AG10803 (cell line): ENCODE measurements at regions not wholly inside any gene's neighbourhood (a gene's known extent, or its start where the extent isn't known, plus 50 kb on each side); places are given as distances from the start of the nearest gene placed in this dataset.

Experiments
- DNase-seq: peaks from one replicate; pipeline ENCODE4 v3.0.0; 2010; ENCODE audit warnings: low read depth
- H3K4me3 ChIP-seq: 2 replicates; pipeline ENCODE4 v1.5.1; 2011; ENCODE audit warnings: mild to moderate bottlenecking, low read length, control low read depth
- TF ChIP-seq, protein P1 (sequence below): conservative IDR thresholded peaks from 2 replicates; pipeline ENCODE4 v1.5.1; 2011; ENCODE audit warnings: mild to moderate bottlenecking, low read length, control low read depth, inconsistent platforms

DNA sequence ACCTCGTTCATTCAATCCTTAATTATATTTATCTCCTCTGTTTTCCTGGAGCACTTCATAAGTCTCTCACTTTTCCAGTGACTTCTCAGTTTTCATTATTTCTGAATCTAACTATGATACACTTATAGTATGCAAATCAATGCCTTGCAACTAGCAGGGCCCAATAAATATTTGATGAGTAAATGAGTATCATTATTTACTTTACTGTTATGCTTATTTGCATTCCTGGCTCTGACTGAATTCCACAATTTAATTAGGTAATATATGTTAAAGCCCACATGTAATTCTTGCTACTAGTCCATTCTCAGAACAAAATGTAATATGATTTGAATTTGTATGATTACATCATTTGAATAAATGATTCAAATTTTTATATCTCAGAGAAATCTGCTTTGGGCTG is 1595.1 kb upstream of the MIR17HG start:
- DNase-seq: no peak
- H3K4me3 ChIP-seq: no peak overlapping the region
- TF ChIP-seq, protein P1, sequence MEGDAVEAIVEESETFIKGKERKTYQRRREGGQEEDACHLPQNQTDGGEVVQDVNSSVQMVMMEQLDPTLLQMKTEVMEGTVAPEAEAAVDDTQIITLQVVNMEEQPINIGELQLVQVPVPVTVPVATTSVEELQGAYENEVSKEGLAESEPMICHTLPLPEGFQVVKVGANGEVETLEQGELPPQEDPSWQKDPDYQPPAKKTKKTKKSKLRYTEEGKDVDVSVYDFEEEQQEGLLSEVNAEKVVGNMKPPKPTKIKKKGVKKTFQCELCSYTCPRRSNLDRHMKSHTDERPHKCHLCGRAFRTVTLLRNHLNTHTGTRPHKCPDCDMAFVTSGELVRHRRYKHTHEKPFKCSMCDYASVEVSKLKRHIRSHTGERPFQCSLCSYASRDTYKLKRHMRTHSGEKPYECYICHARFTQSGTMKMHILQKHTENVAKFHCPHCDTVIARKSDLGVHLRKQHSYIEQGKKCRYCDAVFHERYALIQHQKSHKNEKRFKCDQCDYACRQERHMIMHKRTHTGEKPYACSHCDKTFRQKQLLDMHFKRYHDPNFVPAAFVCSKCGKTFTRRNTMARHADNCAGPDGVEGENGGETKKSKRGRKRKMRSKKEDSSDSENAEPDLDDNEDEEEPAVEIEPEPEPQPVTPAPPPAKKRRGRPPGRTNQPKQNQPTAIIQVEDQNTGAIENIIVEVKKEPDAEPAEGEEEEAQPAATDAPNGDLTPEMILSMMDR: no peak

DNA sequence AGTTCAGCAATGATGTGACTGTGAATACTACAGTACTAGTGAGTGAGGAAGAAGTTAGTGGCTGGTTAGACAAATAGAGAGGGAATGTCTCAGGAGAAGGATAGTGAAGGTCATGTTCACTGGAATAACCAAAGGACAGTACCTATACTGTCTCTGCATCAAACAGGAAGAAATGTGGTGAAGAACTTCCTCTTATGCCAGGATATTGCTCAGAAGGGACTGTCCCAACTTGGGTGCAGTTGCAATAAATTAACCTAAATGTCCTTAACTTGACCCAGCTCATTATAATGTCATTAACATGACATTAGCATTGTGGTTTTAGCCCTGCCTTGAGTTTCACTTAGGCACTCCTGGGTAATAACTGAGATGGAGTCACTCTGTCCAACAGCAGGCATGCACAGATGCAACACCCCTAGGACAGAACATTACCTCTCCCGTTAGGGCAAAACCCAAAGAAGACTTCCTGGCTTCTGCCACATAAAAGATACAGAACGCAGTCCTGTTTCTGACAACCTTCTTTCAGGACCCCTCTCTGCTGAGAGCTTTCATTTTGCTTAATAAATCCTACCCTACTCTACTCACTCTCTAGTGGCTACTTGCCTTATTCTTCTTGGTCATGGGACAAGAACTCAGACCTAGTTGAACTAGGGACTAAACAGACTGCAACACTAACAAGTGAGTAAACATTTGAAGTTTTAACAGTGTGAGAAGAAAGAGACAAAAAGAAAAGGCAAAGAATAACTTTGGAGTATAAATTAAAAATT is 1591.6 kb upstream of the MIR17HG start:
- TF ChIP-seq, protein P1: no peak
- DNase-seq: no peak
- no peak overlapping the region for H3K4me3 ChIP-seq

DNA sequence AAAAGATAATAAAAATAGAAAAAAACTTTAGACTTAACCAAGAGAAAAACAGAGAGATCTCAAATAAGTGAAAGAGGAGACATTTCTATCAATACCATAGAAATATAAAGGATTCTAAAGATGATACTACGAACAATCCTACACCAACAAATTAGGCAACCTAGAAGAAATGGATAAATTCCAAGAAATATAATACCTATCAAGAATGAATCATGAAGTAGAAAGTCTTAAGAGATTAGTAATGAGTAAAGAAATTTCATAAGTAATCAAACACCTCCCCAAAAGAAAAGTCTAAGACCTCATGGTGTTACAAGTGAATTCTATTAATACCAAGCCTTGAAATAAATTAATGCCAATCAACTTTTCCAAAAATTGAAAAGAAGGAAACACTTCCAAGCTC is 1584.5 kb upstream of the MIR17HG start:
- DNase-seq: no peak
- H3K4me3 ChIP-seq: no peak overlapping the region
- TF ChIP-seq, protein P1: no peak

DNA sequence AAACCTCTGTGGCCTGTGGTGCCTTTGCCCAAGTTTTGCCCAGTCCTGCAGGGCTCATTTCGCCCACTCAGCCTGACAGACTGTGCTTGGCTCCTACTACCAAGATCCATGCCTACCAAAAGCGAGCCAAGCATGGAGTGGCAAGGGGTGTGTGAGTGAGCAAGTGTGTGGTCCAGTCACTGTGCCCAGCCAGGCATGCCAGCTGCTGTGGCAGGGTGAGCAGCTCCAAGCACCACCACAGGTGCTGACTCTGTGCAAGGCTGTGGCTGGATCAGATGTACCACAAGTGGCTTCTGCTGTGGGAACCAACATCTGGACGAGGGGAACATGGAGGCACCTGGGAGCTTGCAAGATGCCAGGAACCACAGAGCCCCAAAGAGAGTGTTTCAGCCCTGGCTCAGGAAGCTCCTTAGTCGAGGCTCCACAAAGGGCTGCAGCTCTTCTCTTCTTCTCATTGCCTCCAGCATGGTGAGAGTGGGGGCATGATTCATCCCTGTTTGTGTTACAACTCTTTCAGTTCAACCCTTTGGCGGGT is 1564.2 kb upstream of the MIR17HG start:
- TF ChIP-seq, protein P1: no peak
- no peak overlapping the region for H3K4me3 ChIP-seq
- no peak for DNase-seq

DNA sequence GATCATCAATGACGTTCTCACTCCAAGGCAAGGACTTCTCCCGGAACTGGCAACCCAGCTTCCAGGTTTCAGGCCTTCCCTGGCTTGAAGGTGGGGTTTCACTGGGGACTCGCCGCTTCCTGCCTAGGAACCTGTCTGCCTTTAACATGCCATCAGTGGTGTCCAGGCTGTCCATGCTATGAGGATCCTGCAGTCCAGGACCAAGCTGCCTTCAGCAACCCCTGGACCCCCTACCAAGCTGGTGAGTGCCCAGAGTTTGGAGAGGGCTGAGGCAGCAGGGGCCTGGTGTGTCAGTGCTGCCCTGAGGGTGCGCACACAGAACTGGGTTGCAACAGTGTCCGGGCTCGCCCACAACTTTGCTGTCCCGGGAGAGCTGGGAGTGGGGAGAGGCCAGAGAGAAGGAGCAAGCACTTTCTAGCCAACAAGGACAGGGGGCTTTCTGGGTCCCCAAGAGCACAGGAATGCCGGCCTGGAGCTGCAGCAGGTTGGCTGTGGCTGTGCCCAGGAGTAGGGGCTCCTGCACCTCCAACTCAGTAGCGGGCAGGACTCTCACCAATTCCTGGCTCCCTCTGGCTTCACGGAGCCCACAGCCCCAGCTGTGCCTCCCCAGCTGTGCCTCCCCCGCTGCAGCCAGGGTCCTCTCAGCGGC is 1563.2 kb upstream of the MIR17HG start:
- no peak overlapping the region for H3K4me3 ChIP-seq
- no peak for DNase-seq
- TF ChIP-seq, protein P1: no peak

DNA sequence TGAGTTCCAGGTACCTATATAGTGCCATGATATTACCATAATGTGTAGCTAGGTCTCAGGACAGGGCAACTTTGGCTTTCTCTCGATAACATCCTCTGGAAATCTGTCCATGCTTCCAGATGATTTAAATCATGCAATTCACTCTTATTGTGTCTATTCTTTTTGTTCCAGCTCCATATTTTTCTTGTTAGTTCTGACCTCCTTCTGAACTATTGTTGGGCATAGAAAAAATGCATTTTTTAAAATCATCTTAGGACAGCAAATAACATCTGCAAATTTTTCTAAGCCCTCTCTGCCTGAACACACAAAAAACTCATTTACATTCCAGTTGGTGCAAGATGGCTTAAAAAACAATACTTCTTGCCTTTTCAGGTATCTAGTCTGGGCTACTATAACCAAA is 1561.0 kb upstream of the MIR17HG start:
- no peak overlapping the region for H3K4me3 ChIP-seq
- TF ChIP-seq, protein P1: no peak
- DNase-seq: no peak

DNA sequence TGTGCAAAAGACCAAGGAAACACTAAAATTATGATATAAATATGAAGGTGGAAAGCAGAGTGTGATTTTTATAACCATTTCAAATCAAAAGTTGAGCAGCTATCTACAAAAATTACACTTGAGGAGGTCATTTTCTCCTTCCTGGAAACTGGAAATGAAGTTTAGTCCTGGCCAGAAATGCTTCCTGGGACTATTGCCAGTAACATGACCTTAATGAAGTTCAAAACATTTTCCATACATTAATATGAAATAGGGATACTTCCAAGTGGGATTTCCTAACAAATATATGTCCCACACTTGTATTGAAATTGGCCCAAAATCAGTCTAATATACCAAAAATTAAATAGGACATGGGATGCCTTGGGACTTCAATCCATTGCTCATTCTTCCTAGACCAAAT is 1556.8 kb upstream of the MIR17HG start:
- DNase-seq: no peak
- H3K4me3 ChIP-seq: no peak overlapping the region
- TF ChIP-seq, protein P1: no peak
